Peyer's patch (tissue), 4 donors: ENCODE measurements at regions not wholly inside any gene's neighbourhood (a gene's known extent, or its start where the extent isn't known, plus 50 kb on each side); places are given as distances from the start of the nearest gene placed in this dataset.

Experiments used
- POLR2A ChIP-seq, 2 donors: fragments of 450-650 bp; IDR thresholded peaks; one replicate each; pipeline ENCODE4 v1.5.1; 2017; ENCODE audit warnings: antibody characterized with exemption in 2 of 2, mild to moderate bottlenecking in 2 of 2, moderate library complexity in 2 of 2
- TF ChIP-seq, protein P1 (sequence below), 6 experiments: fragments of 450-650 bp in 4 of 6; fragments of 200-600 bp in 2 of 6; sonication (generic) in 1 of 6; IDR thresholded peaks; one replicate each; pipeline ENCODE4 v1.5.1; 2017 to 2019; ENCODE audit warnings: antibody characterized with exemption in 6 of 6, mild to moderate bottlenecking in 3 of 6, moderate library complexity in 1 of 6

GRCh38 chr6:170178561-170179477 is 112.1 kb downstream of the DLL1 start:
- TF ChIP-seq, protein P1, sequence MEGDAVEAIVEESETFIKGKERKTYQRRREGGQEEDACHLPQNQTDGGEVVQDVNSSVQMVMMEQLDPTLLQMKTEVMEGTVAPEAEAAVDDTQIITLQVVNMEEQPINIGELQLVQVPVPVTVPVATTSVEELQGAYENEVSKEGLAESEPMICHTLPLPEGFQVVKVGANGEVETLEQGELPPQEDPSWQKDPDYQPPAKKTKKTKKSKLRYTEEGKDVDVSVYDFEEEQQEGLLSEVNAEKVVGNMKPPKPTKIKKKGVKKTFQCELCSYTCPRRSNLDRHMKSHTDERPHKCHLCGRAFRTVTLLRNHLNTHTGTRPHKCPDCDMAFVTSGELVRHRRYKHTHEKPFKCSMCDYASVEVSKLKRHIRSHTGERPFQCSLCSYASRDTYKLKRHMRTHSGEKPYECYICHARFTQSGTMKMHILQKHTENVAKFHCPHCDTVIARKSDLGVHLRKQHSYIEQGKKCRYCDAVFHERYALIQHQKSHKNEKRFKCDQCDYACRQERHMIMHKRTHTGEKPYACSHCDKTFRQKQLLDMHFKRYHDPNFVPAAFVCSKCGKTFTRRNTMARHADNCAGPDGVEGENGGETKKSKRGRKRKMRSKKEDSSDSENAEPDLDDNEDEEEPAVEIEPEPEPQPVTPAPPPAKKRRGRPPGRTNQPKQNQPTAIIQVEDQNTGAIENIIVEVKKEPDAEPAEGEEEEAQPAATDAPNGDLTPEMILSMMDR (IDR thresholded peaks at IDR 0.05): no peak
- TF ChIP-seq POLR2A (IDR thresholded peaks at IDR 0.05): no peak
